ENCODE measurements at regions not wholly inside any gene's neighbourhood (a gene's known extent, or its start where the extent isn't known, plus 50 kb on each side); places are given as distances from the start of the nearest gene placed in this dataset.

DNA sequence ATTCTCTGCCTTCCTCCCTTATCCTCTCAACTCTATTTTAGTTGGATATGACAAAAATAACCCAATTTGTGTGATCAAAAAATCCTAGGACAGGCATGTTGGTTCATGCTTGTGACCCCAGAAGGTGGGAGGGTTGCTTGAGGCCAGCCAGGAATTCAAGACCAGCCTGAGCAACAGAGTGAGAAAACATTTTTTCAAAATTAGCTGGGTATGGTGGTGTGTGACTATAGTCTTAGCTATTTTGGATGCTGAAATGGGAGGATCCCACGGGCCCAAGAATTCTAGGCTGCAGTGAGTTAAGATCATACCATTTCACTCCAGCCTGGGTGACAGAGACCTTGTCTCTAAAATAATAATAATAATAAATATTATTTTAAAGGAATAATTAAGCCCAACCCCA lies 1383.1 kb upstream of the ADGRL2 start (continued):
- TF ChIP-seq, protein P1, sequence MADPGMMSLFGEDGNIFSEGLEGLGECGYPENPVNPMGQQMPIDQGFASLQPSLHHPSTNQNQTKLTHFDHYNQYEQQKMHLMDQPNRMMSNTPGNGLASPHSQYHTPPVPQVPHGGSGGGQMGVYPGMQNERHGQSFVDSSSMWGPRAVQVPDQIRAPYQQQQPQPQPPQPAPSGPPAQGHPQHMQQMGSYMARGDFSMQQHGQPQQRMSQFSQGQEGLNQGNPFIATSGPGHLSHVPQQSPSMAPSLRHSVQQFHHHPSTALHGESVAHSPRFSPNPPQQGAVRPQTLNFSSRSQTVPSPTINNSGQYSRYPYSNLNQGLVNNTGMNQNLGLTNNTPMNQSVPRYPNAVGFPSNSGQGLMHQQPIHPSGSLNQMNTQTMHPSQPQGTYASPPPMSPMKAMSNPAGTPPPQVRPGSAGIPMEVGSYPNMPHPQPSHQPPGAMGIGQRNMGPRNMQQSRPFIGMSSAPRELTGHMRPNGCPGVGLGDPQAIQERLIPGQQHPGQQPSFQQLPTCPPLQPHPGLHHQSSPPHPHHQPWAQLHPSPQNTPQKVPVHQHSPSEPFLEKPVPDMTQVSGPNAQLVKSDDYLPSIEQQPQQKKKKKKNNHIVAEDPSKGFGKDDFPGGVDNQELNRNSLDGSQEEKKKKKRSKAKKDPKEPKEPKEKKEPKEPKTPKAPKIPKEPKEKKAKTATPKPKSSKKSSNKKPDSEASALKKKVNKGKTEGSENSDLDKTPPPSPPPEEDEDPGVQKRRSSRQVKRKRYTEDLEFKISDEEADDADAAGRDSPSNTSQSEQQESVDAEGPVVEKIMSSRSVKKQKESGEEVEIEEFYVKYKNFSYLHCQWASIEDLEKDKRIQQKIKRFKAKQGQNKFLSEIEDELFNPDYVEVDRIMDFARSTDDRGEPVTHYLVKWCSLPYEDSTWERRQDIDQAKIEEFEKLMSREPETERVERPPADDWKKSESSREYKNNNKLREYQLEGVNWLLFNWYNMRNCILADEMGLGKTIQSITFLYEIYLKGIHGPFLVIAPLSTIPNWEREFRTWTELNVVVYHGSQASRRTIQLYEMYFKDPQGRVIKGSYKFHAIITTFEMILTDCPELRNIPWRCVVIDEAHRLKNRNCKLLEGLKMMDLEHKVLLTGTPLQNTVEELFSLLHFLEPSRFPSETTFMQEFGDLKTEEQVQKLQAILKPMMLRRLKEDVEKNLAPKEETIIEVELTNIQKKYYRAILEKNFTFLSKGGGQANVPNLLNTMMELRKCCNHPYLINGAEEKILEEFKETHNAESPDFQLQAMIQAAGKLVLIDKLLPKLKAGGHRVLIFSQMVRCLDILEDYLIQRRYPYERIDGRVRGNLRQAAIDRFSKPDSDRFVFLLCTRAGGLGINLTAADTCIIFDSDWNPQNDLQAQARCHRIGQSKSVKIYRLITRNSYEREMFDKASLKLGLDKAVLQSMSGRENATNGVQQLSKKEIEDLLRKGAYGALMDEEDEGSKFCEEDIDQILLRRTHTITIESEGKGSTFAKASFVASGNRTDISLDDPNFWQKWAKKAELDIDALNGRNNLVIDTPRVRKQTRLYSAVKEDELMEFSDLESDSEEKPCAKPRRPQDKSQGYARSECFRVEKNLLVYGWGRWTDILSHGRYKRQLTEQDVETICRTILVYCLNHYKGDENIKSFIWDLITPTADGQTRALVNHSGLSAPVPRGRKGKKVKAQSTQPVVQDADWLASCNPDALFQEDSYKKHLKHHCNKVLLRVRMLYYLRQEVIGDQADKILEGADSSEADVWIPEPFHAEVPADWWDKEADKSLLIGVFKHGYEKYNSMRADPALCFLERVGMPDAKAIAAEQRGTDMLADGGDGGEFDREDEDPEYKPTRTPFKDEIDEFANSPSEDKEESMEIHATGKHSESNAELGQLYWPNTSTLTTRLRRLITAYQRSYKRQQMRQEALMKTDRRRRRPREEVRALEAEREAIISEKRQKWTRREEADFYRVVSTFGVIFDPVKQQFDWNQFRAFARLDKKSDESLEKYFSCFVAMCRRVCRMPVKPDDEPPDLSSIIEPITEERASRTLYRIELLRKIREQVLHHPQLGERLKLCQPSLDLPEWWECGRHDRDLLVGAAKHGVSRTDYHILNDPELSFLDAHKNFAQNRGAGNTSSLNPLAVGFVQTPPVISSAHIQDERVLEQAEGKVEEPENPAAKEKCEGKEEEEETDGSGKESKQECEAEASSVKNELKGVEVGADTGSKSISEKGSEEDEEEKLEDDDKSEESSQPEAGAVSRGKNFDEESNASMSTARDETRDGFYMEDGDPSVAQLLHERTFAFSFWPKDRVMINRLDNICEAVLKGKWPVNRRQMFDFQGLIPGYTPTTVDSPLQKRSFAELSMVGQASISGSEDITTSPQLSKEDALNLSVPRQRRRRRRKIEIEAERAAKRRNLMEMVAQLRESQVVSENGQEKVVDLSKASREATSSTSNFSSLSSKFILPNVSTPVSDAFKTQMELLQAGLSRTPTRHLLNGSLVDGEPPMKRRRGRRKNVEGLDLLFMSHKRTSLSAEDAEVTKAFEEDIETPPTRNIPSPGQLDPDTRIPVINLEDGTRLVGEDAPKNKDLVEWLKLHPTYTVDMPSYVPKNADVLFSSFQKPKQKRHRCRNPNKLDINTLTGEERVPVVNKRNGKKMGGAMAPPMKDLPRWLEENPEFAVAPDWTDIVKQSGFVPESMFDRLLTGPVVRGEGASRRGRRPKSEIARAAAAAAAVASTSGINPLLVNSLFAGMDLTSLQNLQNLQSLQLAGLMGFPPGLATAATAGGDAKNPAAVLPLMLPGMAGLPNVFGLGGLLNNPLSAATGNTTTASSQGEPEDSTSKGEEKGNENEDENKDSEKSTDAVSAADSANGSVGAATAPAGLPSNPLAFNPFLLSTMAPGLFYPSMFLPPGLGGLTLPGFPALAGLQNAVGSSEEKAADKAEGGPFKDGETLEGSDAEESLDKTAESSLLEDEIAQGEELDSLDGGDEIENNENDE (IDR thresholded peaks at IDR 0.05; ENCODE audit: insufficient replicate concordance, low read length), result no peak
- no peak for TF ChIP-seq POLR2AphosphoS5 (IDR thresholded peaks at IDR 0.05; ENCODE audit: low read depth, low read length)
- TF ChIP-seq BRCA1 (IDR thresholded peaks at IDR 0.05; ENCODE audit: low read depth, low read length), result no peak

Data from H1 (cell line).